OCI-LY7 (cell line): ENCODE measurements at regions not wholly inside any gene's neighbourhood (a gene's known extent, or its start where the extent isn't known, plus 50 kb on each side); places are given as distances from the start of the nearest gene placed in this dataset.

ENCODE experiments used
- BruUV-seq: library from RNA; stranded (reverse); fragments of 400-500 nt; replicated peaks from 2 replicates; lab custom pipeline; 2021; lab: Mats Ljungman, UMichigan
- CTCF ChIA-PET: fragments of 300-600 bp; sonication (Branson Sonifier 250); formaldehyde crosslinking; loops from one replicate; lab custom pipeline; 2022; ENCODE audit warnings: antibody characterized with exemption; ENCODE audit not compliant: unreplicated experiment; lab: Charles Lee
- POLR2A ChIA-PET: fragments of 300-600 bp; sonication (Branson Sonifier 250); formaldehyde crosslinking; loops from one replicate; lab custom pipeline; 2022; ENCODE audit warnings: antibody characterized with exemption; lab: Charles Lee
- DNase-seq: peaks from one replicate; pipeline ENCODE4 v3.0.0-alpha.2; 2015; ENCODE audit warnings: low spot score
- H2AFZ ChIP-seq: fragments of 200-600 bp; sonication (generic), shearing (Covaris generic); 2 replicates; pipeline ENCODE4 v1.6.1; 2014; ENCODE audit warnings: mild to moderate bottlenecking, antibody characterized with exemption, low read length, moderate library complexity
- H3K27ac ChIP-seq: fragments of 200-600 bp; sonication (generic); 2 replicates; pipeline ENCODE4 v1.5.1; 2014; ENCODE audit warnings: mixed run types, low read depth, mild to moderate bottlenecking, moderate library complexity, low read length, inconsistent platforms; ENCODE audit not compliant: poor library complexity, severe bottlenecking
- H3K36me3 ChIP-seq: fragments of 200-600 bp; sonication (generic); 2 replicates; pipeline ENCODE4 v1.6.1; 2014; ENCODE audit warnings: mild to moderate bottlenecking, antibody characterized with exemption, low read length, moderate library complexity, mixed read lengths; ENCODE audit not compliant: insufficient read depth
- H3K4me1 ChIP-seq: fragments of 200-600 bp; sonication (generic); 2 replicates; pipeline ENCODE4 v1.5.1; 2014; ENCODE audit warnings: mild to moderate bottlenecking, low read length; ENCODE audit not compliant: insufficient read depth, poor library complexity, severe bottlenecking
- H3K4me2 ChIP-seq: fragments of 200-600 bp; sonication (generic); 2 replicates; pipeline ENCODE4 v1.6.1; 2014; ENCODE audit warnings: mild to moderate bottlenecking, low read length
- H3K4me3 ChIP-seq: fragments of 200-600 bp; sonication (generic); 2 replicates; pipeline ENCODE4 v1.5.1; 2014; ENCODE audit warnings: mild to moderate bottlenecking, low read depth, low read length; ENCODE audit not compliant: poor library complexity, severe bottlenecking
- H3K79me2 ChIP-seq: fragments of 200-600 bp; sonication (generic); 2 replicates; pipeline ENCODE4 v1.6.1; 2016; ENCODE audit warnings: low read depth, mild to moderate bottlenecking, low read length, moderate library complexity, mixed read lengths; ENCODE audit not compliant: insufficient read depth
- H3K9me2 ChIP-seq: fragments of 200-600 bp; sonication (generic); 2 replicates; pipeline ENCODE4 v1.6.1; 2016; ENCODE audit warnings: mild to moderate bottlenecking, low read length, mixed read lengths; ENCODE audit not compliant: insufficient read depth
- H3K9me3 ChIP-seq: fragments of 200-600 bp; sonication (generic); 2 replicates; pipeline ENCODE4 v1.6.1; 2014; ENCODE audit warnings: mild to moderate bottlenecking, mixed run types, low read length, mixed read lengths
- H4K20me1 ChIP-seq: fragments of 200-600 bp; sonication (generic); 2 replicates; pipeline ENCODE4 v1.6.1; 2014; ENCODE audit warnings: mild to moderate bottlenecking, antibody characterized with exemption, low read length, moderate library complexity, mixed read lengths; ENCODE audit not compliant: insufficient read depth
- CTCF ChIP-seq: fragments of 200-600 bp; sonication (generic); conservative IDR thresholded peaks from 2 replicates; pipeline ENCODE4 v1.5.1; 2014; ENCODE audit warnings: mild to moderate bottlenecking, antibody characterized with exemption, low read length, moderate library complexity, mixed read lengths
- EZH2phosphoT487 ChIP-seq: fragments of 200-600 bp; sonication (generic); IDR thresholded peaks from 2 replicates; pipeline ENCODE4 v1.6.1; 2018; ENCODE audit warnings: low read depth, borderline replicate concordance, mild to moderate bottlenecking, mixed run types, antibody characterized with exemption, low read length, moderate library complexity, mixed read lengths
- intact Hi-C: fragments of 100-400 bp; cut with micrococcal nuclease; formaldehyde crosslinking; loops from one replicate; pipeline ENCODE4 v1.10.0; 2022; ENCODE audit not compliant: unreplicated experiment

- Histone ChIP-seq H3K27ac (no peak overlapping the region), H3K4me3 (no peak overlapping the region), H3K4me1 (no peaks in the 10 kb centered on the region), H3K9me3 (no peaks in the 10 kb centered on the region), H3K9me2 (no peaks in the 10 kb centered on the region), H3K79me2 (no peaks in the 10 kb centered on the region), H3K36me3 (no peaks in the 10 kb centered on the region), H4K20me1 (no peaks in the 10 kb centered on the region), H2AFZ (no peak overlapping the region), H3K4me2 (no peak overlapping the region)
- CTCF ChIA-PET: no interaction called here
- DNase-seq: no peak
- no TSS peak for BruUV-seq
- TF ChIP-seq EZH2phosphoT487: no peak
- no peak for TF ChIP-seq CTCF
- POLR2A ChIA-PET: interaction anchor here (0.7 kb wide), 1 partner anchor 77 kb away, joined by 3 read pairs; no protein-coding TSS in a partner anchor
- intact Hi-C loops: no loop called here
These were observed 65.7 kb downstream of the UNC5CL start for GRCh38 chr6:40973304-40973703.

- Histone ChIP-seq H3K9me3 (no peaks in the 10 kb centered on the region), H4K20me1 (no peaks in the 10 kb centered on the region), H3K27ac (no peak overlapping the region), H3K79me2 (no peaks in the 10 kb centered on the region), H3K4me1 (no peaks in the 10 kb centered on the region), H3K4me2 (no peak overlapping the region), H3K4me3 (no peak overlapping the region), H2AFZ (no peak overlapping the region), H3K9me2 (no peaks in the 10 kb centered on the region), H3K36me3 (no peaks in the 10 kb centered on the region)
- ChIA-PET POLR2A (interaction anchor here (0.7 kb wide), 1 partner anchor 77 kb away, joined by 3 read pairs; no protein-coding TSS in a partner anchor), CTCF (no interaction called here)
- no peak for TF ChIP-seq CTCF
- no peak for TF ChIP-seq EZH2phosphoT487
- DNase-seq: no peak
- BruUV-seq: no TSS peak
- intact Hi-C loops: no loop called here
These were observed 66.2 kb downstream of the UNC5CL start for GRCh38 chr6:40972814-40973213.

GRCh38 chr6:40972190-40972589 lies 66.8 kb downstream of the UNC5CL start:
- DNase-seq: no peak
- Histone ChIP-seq H3K9me3 (no peaks in the 10 kb centered on the region), H3K4me2 (no peak overlapping the region), H3K36me3 (no peaks in the 10 kb centered on the region), H3K4me1 (no peaks in the 10 kb centered on the region), H3K9me2 (no peaks in the 10 kb centered on the region), H2AFZ (no peak overlapping the region), H3K79me2 (no peaks in the 10 kb centered on the region), H3K4me3 (no peak overlapping the region), H4K20me1 (no peaks in the 10 kb centered on the region), H3K27ac (no peak overlapping the region)
- POLR2A ChIA-PET: no interaction called here
- CTCF ChIA-PET: no interaction called here
- no TSS peak for BruUV-seq
- TF ChIP-seq CTCF: no peak
- intact Hi-C loops: no loop called here
